ENCODE measurements at regions not wholly inside any gene's neighbourhood (a gene's known extent, or its start where the extent isn't known, plus 50 kb on each side); places are given as distances from the start of the nearest gene placed in this dataset.

- WGBS, 2 experiments (ENCODE audit: extremely low coverage in 1 of 2, insufficient coverage in 1 of 2, insufficient read length in 1 of 2, insufficient replicate concordance in 2 of 2, low coverage in 1 of 2, low lambda C conversion rate in 2 of 2, missing lambda C conversion rate in 1 of 2), result 95% methylated on average over 1 of the region's 1 CpG; no CpG with 5 or more reads in 1 of the 2 experiments
Observed at GRCh38 chr1:60287536-60287935, 214.0 kb upstream of the C1orf87 start.

More at GRCh38 chr1:60287536-60287935, 214.0 kb upstream of the C1orf87 start:
- Histone ChIP-seq H3K79me2 (ENCODE audit: control insufficient read depth in 1 of 2, insufficient read depth in 2 of 2, low read length in 2 of 2) (no peaks in the 10 kb centered on the region), H2BK12ac (ENCODE audit: low read depth, low read length) (no peak overlapping the region), H3K27ac (ENCODE audit: low read depth, low read length) (no peak overlapping the region), H3K23ac (ENCODE audit: insufficient read length) (no peak overlapping the region), H3K14ac (ENCODE audit: insufficient read length) (no peak overlapping the region), H3K27me3 (replicated peaks in 1 of 4; ENCODE audit: control insufficient read depth in 3 of 4, extremely low read depth in 1 of 4, insufficient read depth in 3 of 4, low read length in 3 of 4) (no peaks in the 10 kb centered on the region), H4K5ac (ENCODE audit: insufficient read length, low read depth, low read length) (no peak overlapping the region), H4K20me1 (replicated peaks in 1 of 2; ENCODE audit: control insufficient read depth in 1 of 2, insufficient read depth in 2 of 2, low read length in 2 of 2) (no peaks in the 10 kb centered on the region), H3K36me3 (ENCODE audit: control insufficient read depth in 2 of 4, insufficient read depth in 4 of 4, low read length in 3 of 4) (no peaks in the 10 kb centered on the region), H3K4me3 (ENCODE audit: extremely low read depth in 1 of 4, insufficient read depth in 2 of 4, low read depth in 3 of 4, low read length in 4 of 4) (no peak overlapping the region), H3K18ac (ENCODE audit: extremely low read depth, low read length) (no peak overlapping the region), H2AFZ (ENCODE audit: low read length) (no peak overlapping the region), H3K23me2 (ENCODE audit: low read depth, low read length) (no peaks in the 10 kb centered on the region), H2BK5ac (ENCODE audit: low read depth, low read length) (no peak overlapping the region), H4K91ac (replicated peaks; ENCODE audit: insufficient read length, low read length) (no peak overlapping the region), H3K79me1 (ENCODE audit: low read depth, low read length) (no peaks in the 10 kb centered on the region), H2AK5ac (ENCODE audit: low read depth, low read length) (no peak overlapping the region), H3K4me2 (ENCODE audit: insufficient read depth in 1 of 2, low read depth in 2 of 2, low read length in 2 of 2) (no peak overlapping the region), H3K4me1 (replicated peaks in 1 of 4; ENCODE audit: control insufficient read depth in 3 of 4, insufficient read depth in 4 of 4, low read length in 3 of 4) (no peaks in the 10 kb centered on the region), H2BK120ac (replicated peaks; ENCODE audit: low read depth, low read length) (no peak overlapping the region), H2BK15ac (ENCODE audit: low read length) (no peak overlapping the region), H3K4ac (replicated peaks; ENCODE audit: insufficient read length, low read depth, low read length) (no peak overlapping the region), H3K9ac (replicated peaks in 1 of 4; ENCODE audit: extremely low read depth in 1 of 4, low read depth in 3 of 4, low read length in 3 of 4) (no peak overlapping the region), H4K8ac (ENCODE audit: extremely low read depth, insufficient read depth, low read length) (no peak overlapping the region), H2BK20ac (ENCODE audit: low read length) (no peak overlapping the region), H3K9me3 (ENCODE audit: insufficient read depth in 2 of 2, low read depth in 1 of 2, low read length in 1 of 2) (no peaks in the 10 kb centered on the region), H3K56ac (replicated peaks; ENCODE audit: insufficient read length, low read depth, low read length) (no peak overlapping the region)
- TF ChIP-seq SP4 (IDR thresholded peaks at IDR 0.05; ENCODE audit: low read length) (no peak), YY1 (IDR thresholded peaks at IDR 0.05; ENCODE audit: low read depth, low read length) (no peak), SIX5 (IDR thresholded peaks at IDR 0.05; ENCODE audit: low read depth, low read length) (no peak), TEAD4 (IDR thresholded peaks at IDR 0.05; ENCODE audit: low read depth, low read length) (no peak), RXRA (IDR thresholded peaks at IDR 0.05; ENCODE audit: insufficient read depth, low read depth, low read length) (no peak), RNF2 (IDR thresholded peaks at IDR 0.05; ENCODE audit: borderline replicate concordance, low read depth, low read length, missing control alignments, poor library complexity, severe bottlenecking) (no peak)
- FAIRE-seq (no peak), DNase-seq (ENCODE audit: low read depth in 1 of 2, low spot score in 2 of 2) (no peak)
- CTCF ChIA-PET (ENCODE audit: partially characterized antibody), result no interaction called here
- POLR2A ChIA-PET (ENCODE audit: partially characterized antibody), result no interaction called here
